ENCODE measurements at regions not wholly inside any gene's neighbourhood (a gene's known extent, or its start where the extent isn't known, plus 50 kb on each side); places are given as distances from the start of the nearest gene placed in this dataset.

GRCh38 chr18:14905350-14905749 is 157.4 kb downstream of the ANKRD30B start:
- TF ChIP-seq, protein P1, sequence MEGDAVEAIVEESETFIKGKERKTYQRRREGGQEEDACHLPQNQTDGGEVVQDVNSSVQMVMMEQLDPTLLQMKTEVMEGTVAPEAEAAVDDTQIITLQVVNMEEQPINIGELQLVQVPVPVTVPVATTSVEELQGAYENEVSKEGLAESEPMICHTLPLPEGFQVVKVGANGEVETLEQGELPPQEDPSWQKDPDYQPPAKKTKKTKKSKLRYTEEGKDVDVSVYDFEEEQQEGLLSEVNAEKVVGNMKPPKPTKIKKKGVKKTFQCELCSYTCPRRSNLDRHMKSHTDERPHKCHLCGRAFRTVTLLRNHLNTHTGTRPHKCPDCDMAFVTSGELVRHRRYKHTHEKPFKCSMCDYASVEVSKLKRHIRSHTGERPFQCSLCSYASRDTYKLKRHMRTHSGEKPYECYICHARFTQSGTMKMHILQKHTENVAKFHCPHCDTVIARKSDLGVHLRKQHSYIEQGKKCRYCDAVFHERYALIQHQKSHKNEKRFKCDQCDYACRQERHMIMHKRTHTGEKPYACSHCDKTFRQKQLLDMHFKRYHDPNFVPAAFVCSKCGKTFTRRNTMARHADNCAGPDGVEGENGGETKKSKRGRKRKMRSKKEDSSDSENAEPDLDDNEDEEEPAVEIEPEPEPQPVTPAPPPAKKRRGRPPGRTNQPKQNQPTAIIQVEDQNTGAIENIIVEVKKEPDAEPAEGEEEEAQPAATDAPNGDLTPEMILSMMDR (IDR thresholded peaks at IDR 0.05; ENCODE audit: low read depth, low read length) = no peak
- no peak for DNase-seq (ENCODE audit: extremely low read depth, low read depth)

DNA sequence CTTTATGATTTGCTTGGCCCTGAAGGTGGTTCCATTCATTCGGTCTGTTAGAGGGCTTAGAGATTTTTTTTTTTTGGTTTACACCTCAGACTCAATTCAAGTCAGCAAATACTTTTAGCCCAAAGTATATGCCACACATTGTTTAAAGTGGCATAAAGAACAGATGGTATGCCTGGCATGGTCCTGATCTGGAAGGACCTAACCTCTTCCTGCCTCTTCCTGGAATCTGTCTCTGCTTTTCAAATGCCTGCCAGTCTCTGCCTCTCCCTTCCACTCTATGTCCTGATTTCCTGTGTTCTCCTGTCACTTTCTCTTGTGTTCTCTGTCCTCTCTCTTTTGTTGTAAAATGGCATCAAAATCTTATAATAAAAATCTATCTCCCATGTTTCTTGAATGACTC is 158.0 kb downstream of the ANKRD30B start:
- TF ChIP-seq, protein P1 (IDR thresholded peaks at IDR 0.05; ENCODE audit: low read depth, low read length) = no peak
- no peak for DNase-seq (ENCODE audit: extremely low read depth, low read depth)

DNA sequence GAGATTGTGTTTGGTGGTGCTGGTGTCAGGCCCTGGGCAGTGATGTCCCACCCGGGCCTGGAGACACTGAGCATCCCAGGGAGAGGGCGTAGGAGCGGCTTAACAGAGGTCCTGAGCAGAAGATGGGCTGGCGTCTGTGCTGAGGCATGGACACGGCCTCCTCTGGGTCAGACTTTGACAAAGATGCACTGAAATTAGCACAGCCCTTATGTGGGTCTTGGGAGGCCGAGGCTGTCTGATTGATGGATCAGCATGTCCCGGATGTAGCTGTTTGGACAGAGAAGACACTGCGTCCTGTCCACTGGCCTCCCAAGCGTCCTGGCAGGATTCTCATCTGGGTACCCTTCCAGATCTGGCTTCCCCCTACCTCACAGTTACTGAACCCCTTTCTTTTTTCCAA is 159.4 kb downstream of the ANKRD30B start:
- DNase-seq (ENCODE audit: extremely low read depth, low read depth) = no peak
- TF ChIP-seq, protein P1 (IDR thresholded peaks at IDR 0.05; ENCODE audit: low read depth, low read length) = no peak

- TF ChIP-seq, protein P1 (IDR thresholded peaks at IDR 0.05; ENCODE audit: low read depth, low read length) = no peak
- no peak for DNase-seq (ENCODE audit: extremely low read depth, low read depth)
These were observed 160.6 kb downstream of the ANKRD30B start for GRCh38 chr18:14908541-14908940.

GRCh38 chr18:14912967-14913366 is 165.0 kb downstream of the ANKRD30B start:
- TF ChIP-seq, protein P1 (IDR thresholded peaks at IDR 0.05; ENCODE audit: low read depth, low read length) = no peak
- no peak for DNase-seq (ENCODE audit: extremely low read depth, low read depth)

GRCh38 chr18:14914121-14914520 is 166.1 kb downstream of the ANKRD30B start:
- no peak for DNase-seq (ENCODE audit: extremely low read depth, low read depth)
- TF ChIP-seq, protein P1 (IDR thresholded peaks at IDR 0.05; ENCODE audit: low read depth, low read length) = no peak

- no peak for DNase-seq (ENCODE audit: extremely low read depth, low read depth)
- TF ChIP-seq, protein P1 (IDR thresholded peaks at IDR 0.05; ENCODE audit: low read depth, low read length) = no peak
These were observed 166.8 kb downstream of the ANKRD30B start for GRCh38 chr18:14914771-14915170.

Measured in AG09319 (cell line).